ENCODE measurements at regions not wholly inside any gene's neighbourhood (a gene's known extent, or its start where the extent isn't known, plus 50 kb on each side); places are given as distances from the start of the nearest gene placed in this dataset.

DNA sequence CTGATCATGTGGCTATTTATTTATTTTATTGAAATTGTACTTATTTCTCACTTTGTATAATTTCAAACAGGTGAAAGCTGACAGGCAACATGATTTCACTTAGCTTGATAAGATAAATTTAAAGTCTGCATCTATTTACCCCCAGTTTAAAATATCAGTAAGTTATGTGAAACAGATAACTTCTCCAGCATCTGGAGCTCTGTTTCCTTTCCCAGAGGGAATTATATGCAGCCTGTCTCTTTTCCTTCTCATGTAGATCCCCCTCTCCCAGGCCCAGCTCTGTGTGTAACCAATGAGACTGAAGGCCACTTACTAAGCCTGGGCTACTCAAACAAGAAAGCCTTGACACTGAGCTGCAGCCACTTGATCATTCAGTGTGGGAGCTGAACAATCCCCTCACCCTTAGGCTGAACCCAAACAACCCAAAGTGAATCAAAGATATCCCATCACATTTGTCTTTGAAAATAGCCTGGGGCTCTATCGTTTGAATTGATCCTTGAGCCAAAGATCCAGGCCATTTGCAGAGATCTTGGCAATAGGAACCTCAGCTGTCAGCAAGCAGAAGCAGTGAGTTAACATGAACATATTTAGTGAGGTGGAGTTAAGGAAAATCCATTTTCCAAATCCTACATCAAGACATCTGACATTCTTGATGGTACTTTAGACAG lies 383.9 kb downstream of the TGFB2 start:
- no peaks in the 10 kb centered on the region for H3K36me3 ChIP-seq (ENCODE audit: control insufficient read depth, insufficient read depth, low read length)
- FAIRE-seq (no peak), DNase-seq (ENCODE audit: low read depth) (no peak)
- H3K4me3 ChIP-seq (ENCODE audit: low read depth, low read length), result no peak overlapping the region
- H3K27me3 ChIP-seq (ENCODE audit: control insufficient read depth, insufficient read depth, low read length), result no peaks in the 10 kb centered on the region
- TF ChIP-seq, protein P1, sequence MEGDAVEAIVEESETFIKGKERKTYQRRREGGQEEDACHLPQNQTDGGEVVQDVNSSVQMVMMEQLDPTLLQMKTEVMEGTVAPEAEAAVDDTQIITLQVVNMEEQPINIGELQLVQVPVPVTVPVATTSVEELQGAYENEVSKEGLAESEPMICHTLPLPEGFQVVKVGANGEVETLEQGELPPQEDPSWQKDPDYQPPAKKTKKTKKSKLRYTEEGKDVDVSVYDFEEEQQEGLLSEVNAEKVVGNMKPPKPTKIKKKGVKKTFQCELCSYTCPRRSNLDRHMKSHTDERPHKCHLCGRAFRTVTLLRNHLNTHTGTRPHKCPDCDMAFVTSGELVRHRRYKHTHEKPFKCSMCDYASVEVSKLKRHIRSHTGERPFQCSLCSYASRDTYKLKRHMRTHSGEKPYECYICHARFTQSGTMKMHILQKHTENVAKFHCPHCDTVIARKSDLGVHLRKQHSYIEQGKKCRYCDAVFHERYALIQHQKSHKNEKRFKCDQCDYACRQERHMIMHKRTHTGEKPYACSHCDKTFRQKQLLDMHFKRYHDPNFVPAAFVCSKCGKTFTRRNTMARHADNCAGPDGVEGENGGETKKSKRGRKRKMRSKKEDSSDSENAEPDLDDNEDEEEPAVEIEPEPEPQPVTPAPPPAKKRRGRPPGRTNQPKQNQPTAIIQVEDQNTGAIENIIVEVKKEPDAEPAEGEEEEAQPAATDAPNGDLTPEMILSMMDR (IDR thresholded peaks at IDR 0.05; ENCODE audit: insufficient read depth, low read length, severe bottlenecking), result no peak

DNA sequence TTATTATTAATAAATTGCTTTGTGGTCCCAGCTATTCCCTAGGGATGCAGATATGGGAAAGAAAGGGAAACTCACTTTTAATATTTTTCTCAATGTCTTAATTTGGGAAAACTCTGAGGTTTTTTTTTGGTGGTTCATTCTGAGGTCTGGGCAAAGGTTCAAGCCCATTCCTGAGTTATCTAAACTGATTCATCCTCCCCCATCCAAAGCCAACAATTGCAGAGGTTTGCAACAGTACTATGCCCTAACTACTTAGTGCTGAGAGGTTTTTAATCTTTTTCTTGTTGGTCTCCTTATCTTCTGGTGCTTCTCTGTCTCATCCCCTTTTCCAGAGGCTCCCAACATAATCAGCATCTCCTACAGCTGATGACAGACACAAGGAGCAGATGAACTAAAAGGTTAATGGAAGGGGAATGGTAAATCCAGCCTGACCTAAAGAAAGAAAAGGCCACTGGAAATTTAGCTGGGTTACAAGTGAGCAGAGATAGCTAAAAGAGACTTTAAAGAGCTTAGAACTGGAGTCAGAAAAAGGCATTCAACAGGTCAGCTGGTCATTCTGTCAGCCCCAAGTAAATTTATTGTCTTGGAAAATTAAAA lies 390.4 kb downstream of the TGFB2 start:
- DNase-seq (ENCODE audit: low read depth), result peak; percentile 23
- TF ChIP-seq, protein P1 (IDR thresholded peaks at IDR 0.05; ENCODE audit: insufficient read depth, low read length, severe bottlenecking), result no peak
- Histone ChIP-seq H3K27me3 (ENCODE audit: control insufficient read depth, insufficient read depth, low read length) (no peaks in the 10 kb centered on the region), H3K36me3 (ENCODE audit: control insufficient read depth, insufficient read depth, low read length) (no peaks in the 10 kb centered on the region), H3K4me3 (ENCODE audit: low read depth, low read length) (no peak overlapping the region)
- FAIRE-seq, result no peak

DNA sequence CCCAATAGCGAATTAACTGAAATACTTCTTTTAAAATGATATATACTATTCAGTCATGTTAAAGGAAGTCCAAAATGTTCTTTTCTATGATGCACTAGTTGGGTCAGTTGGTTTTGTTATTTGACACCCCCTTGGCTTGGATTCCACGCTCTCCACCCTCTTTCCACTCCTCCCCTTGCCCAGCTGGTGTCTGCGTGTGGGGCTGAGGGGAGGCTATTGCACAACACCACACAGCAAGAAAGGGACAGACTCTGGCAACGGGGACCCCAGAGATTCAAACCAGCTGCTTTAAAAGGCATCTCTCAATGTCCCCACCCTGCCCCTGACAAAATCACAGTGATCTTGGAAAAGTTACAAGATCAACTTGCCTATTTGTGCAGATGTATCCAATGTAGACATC lies 394.3 kb downstream of the TGFB2 start:
- DNase-seq (ENCODE audit: low read depth) (no peak), FAIRE-seq (no peak)
- H3K36me3 ChIP-seq (ENCODE audit: control insufficient read depth, insufficient read depth, low read length), result no peaks in the 10 kb centered on the region
- TF ChIP-seq, protein P1 (IDR thresholded peaks at IDR 0.05; ENCODE audit: insufficient read depth, low read length, severe bottlenecking), result no peak
- H3K27me3 ChIP-seq (ENCODE audit: control insufficient read depth, insufficient read depth, low read length), result no peaks in the 10 kb centered on the region
- H3K4me3 ChIP-seq (ENCODE audit: low read depth, low read length), result no peak overlapping the region

- no peak for FAIRE-seq
- no peak overlapping the region for H3K4me3 ChIP-seq (ENCODE audit: low read depth, low read length)
- TF ChIP-seq, protein P1 (IDR thresholded peaks at IDR 0.05; ENCODE audit: insufficient read depth, low read length, severe bottlenecking), result no peak
- DNase-seq (ENCODE audit: low read depth), result no peak
- no peaks in the 10 kb centered on the region for H3K36me3 ChIP-seq (ENCODE audit: control insufficient read depth, insufficient read depth, low read length)
- H3K27me3 ChIP-seq (ENCODE audit: control insufficient read depth, insufficient read depth, low read length), result no peaks in the 10 kb centered on the region
Observed at GRCh38 chr1:218741852-218742251, 396.7 kb downstream of the TGFB2 start.

- FAIRE-seq (no peak), DNase-seq (ENCODE audit: low read depth) (peak; percentile 84)
- H3K4me3 ChIP-seq (ENCODE audit: low read depth, low read length), result no peak overlapping the region
- no peaks in the 10 kb centered on the region for H3K27me3 ChIP-seq (ENCODE audit: control insufficient read depth, insufficient read depth, low read length)
- H3K36me3 ChIP-seq (ENCODE audit: control insufficient read depth, insufficient read depth, low read length), result no peaks in the 10 kb centered on the region
- TF ChIP-seq, protein P1 (IDR thresholded peaks at IDR 0.05; ENCODE audit: insufficient read depth, low read length, severe bottlenecking), result no peak
Observed at GRCh38 chr1:218742467-218743262, 397.5 kb downstream of the TGFB2 start.

Data from bronchial epithelial cell (primary cell).